DOHH2 (cell line): ENCODE measurements at regions not wholly inside any gene's neighbourhood (a gene's known extent, or its start where the extent isn't known, plus 50 kb on each side); places are given as distances from the start of the nearest gene placed in this dataset.

Experiments used
- H3F3A ChIP-seq: fragments of 200-600 bp; sonication (generic), shearing (Covaris generic); 2 replicates; pipeline ENCODE4 v1.6.0; 2016; ENCODE audit warnings: antibody characterized with exemption, mild to moderate bottlenecking; ENCODE audit not compliant: control insufficient read depth, insufficient read depth
- H3K27ac ChIP-seq: fragments of 200-600 bp; sonication (generic); 2 replicates; pipeline ENCODE4 v1.5.1; 2014; ENCODE audit warnings: low read depth, mild to moderate bottlenecking, low read length, moderate library complexity
- H3K27me3 ChIP-seq: fragments of 200-600 bp; sonication (generic); 2 replicates; pipeline ENCODE4 v1.6.1; 2014; ENCODE audit warnings: mild to moderate bottlenecking, low read length, mixed read lengths; ENCODE audit not compliant: control insufficient read depth
- H3K36me3 ChIP-seq: fragments of 200-600 bp; sonication (generic); 2 replicates; pipeline ENCODE4 v1.6.1; 2014; ENCODE audit warnings: mild to moderate bottlenecking, low read length, moderate library complexity, mixed read lengths; ENCODE audit not compliant: control insufficient read depth
- H3K4me1 ChIP-seq: fragments of 200-600 bp; sonication (generic); 2 replicates; pipeline ENCODE4 v1.6.1; 2014; ENCODE audit warnings: mild to moderate bottlenecking, low read length, mixed read lengths; ENCODE audit not compliant: control insufficient read depth
- H3K4me2 ChIP-seq: fragments of 200-600 bp; sonication (generic); 2 replicates; pipeline ENCODE4 v1.6.0; 2014; ENCODE audit warnings: mild to moderate bottlenecking, low read length, moderate library complexity
- H3K4me3 ChIP-seq: fragments of 200-600 bp; sonication (generic); 2 replicates; pipeline ENCODE4 v1.5.1; 2014; ENCODE audit warnings: mild to moderate bottlenecking, low read length, mixed read lengths
- H3K79me2 ChIP-seq: fragments of 200-600 bp; sonication (generic); 2 replicates; pipeline ENCODE4 v1.6.1; 2014; ENCODE audit warnings: mild to moderate bottlenecking, low read length, mixed read lengths; ENCODE audit not compliant: control insufficient read depth
- H3K9me2 ChIP-seq: fragments of 200-600 bp; sonication (generic); replicated peaks from 2 replicates; pipeline ENCODE4 v1.6.1; 2014; ENCODE audit warnings: mild to moderate bottlenecking, low read length, mixed read lengths; ENCODE audit not compliant: control insufficient read depth
- H3K9me3 ChIP-seq: fragments of 200-600 bp; sonication (generic); 2 replicates; pipeline ENCODE4 v1.6.1; 2014; ENCODE audit warnings: antibody characterized with exemption, low read length, mixed read lengths; ENCODE audit not compliant: control insufficient read depth, insufficient read depth
- H4K20me1 ChIP-seq: fragments of 200-600 bp; sonication (generic); 2 replicates; pipeline ENCODE4 v1.6.0; 2014; ENCODE audit warnings: low read depth, mild to moderate bottlenecking, antibody characterized with exemption, low read length, moderate library complexity; ENCODE audit not compliant: control insufficient read depth, insufficient read depth
- CTCF ChIP-seq: fragments of 200-600 bp; sonication (generic); IDR thresholded peaks from one replicate; pipeline ENCODE4 v1.5.1; 2014; ENCODE audit warnings: antibody characterized with exemption, mild to moderate bottlenecking, low read depth, low read length; ENCODE audit not compliant: poor library complexity, severe bottlenecking
- EZH2phosphoT487 ChIP-seq: fragments of 200-600 bp; sonication (generic); IDR thresholded peaks from 2 replicates; pipeline ENCODE4 v1.6.1; 2017; ENCODE audit warnings: borderline replicate concordance, mild to moderate bottlenecking, antibody characterized with exemption, low read length, moderate library complexity, mixed read lengths

- Histone ChIP-seq H3K4me3 (no peak overlapping the region), H3K27me3 (peaks cover 2% of the 10 kb centered on the region), H4K20me1 (no peaks in the 10 kb centered on the region), H3F3A (no peaks in the 10 kb centered on the region), H3K27ac (no peak overlapping the region), H3K36me3 (no peaks in the 10 kb centered on the region), H3K4me1 (no peaks in the 10 kb centered on the region), H3K79me2 (no peaks in the 10 kb centered on the region), H3K4me2 (no peak overlapping the region), H3K9me3 (no peaks in the 10 kb centered on the region), H3K9me2 (no peaks in the 10 kb centered on the region)
- TF ChIP-seq CTCF (no peak), EZH2phosphoT487 (no peak)
These were observed 74.9 kb upstream of the NRBF2 start for GRCh38 chr10:63058236-63058635.

GRCh38 chr10:63057509-63057908 is 75.6 kb upstream of the NRBF2 start:
- no peaks in the 10 kb centered on the region for H4K20me1 ChIP-seq
- H3K9me2 ChIP-seq, result no peaks in the 10 kb centered on the region
- no peaks in the 10 kb centered on the region for H3K4me1 ChIP-seq
- no peak overlapping the region for H3K4me3 ChIP-seq
- TF ChIP-seq EZH2phosphoT487 (no peak), CTCF (no peak)
- no peaks in the 10 kb centered on the region for H3K9me3 ChIP-seq
- H3K27ac ChIP-seq, result no peak overlapping the region
- no peaks in the 10 kb centered on the region for H3K79me2 ChIP-seq
- no peak overlapping the region for H3K4me2 ChIP-seq
- no peaks in the 10 kb centered on the region for H3K36me3 ChIP-seq
- H3F3A ChIP-seq, result no peaks in the 10 kb centered on the region
- H3K27me3 ChIP-seq, result peaks cover 4% of the 10 kb centered on the region

- H3K27ac ChIP-seq, result no peak overlapping the region
- peaks cover 4% of the 10 kb centered on the region for H3K27me3 ChIP-seq
- no peaks in the 10 kb centered on the region for H3K9me2 ChIP-seq
- no peaks in the 10 kb centered on the region for H3K4me1 ChIP-seq
- no peaks in the 10 kb centered on the region for H3K9me3 ChIP-seq
- no peaks in the 10 kb centered on the region for H4K20me1 ChIP-seq
- no peak for TF ChIP-seq CTCF
- TF ChIP-seq EZH2phosphoT487, result no peak
- H3K4me3 ChIP-seq, result no peak overlapping the region
- no peak overlapping the region for H3K4me2 ChIP-seq
- H3K36me3 ChIP-seq, result no peaks in the 10 kb centered on the region
- H3F3A ChIP-seq, result no peaks in the 10 kb centered on the region
- no peaks in the 10 kb centered on the region for H3K79me2 ChIP-seq
These were observed 77.4 kb upstream of the NRBF2 start for GRCh38 chr10:63055705-63056104.

- Histone ChIP-seq H3K4me1 (no peaks in the 10 kb centered on the region), H3K4me2 (no peak overlapping the region), H3K36me3 (no peaks in the 10 kb centered on the region), H3K79me2 (no peaks in the 10 kb centered on the region), H3K27me3 (peaks cover 4% of the 10 kb centered on the region), H3K9me3 (no peaks in the 10 kb centered on the region), H4K20me1 (no peaks in the 10 kb centered on the region), H3K4me3 (no peak overlapping the region), H3K9me2 (no peaks in the 10 kb centered on the region), H3F3A (no peaks in the 10 kb centered on the region), H3K27ac (no peak overlapping the region)
- TF ChIP-seq EZH2phosphoT487 (no peak), CTCF (no peak)
These were observed 78.1 kb upstream of the NRBF2 start for GRCh38 chr10:63054889-63055611.
